Neural progenitor cell (in vitro differentiated cells): ENCODE measurements at regions not wholly inside any gene's neighbourhood (a gene's known extent, or its start where the extent isn't known, plus 50 kb on each side); places are given as distances from the start of the nearest gene placed in this dataset.

Experiments used
- DNase-seq: peaks from one replicate; pipeline ENCODE4 v3.0.0-alpha.2; 2016; ENCODE audit warnings: low spot score
- H2AFZ ChIP-seq: fragments of 200-600 bp; sonication (generic); replicated peaks from 2 replicates; pipeline ENCODE4 v1.6.1; 2016; ENCODE audit warnings: antibody characterized with exemption
- H3F3A ChIP-seq: fragments of 200-600 bp; sonication (generic); 2 replicates; pipeline ENCODE4 v1.6.1; 2016; ENCODE audit warnings: antibody characterized with exemption, low read depth
- H3K27ac ChIP-seq: fragments of 200-600 bp; sonication (generic); 2 replicates; pipeline ENCODE4 v1.5.1; 2016; ENCODE audit warnings: mild to moderate bottlenecking
- H3K27me3 ChIP-seq: fragments of 200-600 bp; sonication (generic); 2 replicates; pipeline ENCODE4 v1.6.1; 2016; ENCODE audit warnings: mild to moderate bottlenecking, moderate library complexity
- H3K36me3 ChIP-seq: fragments of 200-600 bp; sonication (generic); 2 replicates; pipeline ENCODE4 v1.5.1; 2016
- H3K4me1 ChIP-seq: fragments of 200-600 bp; sonication (generic); 2 replicates; pipeline ENCODE4 v1.6.1; 2016; ENCODE audit warnings: mixed run types
- H3K4me2 ChIP-seq: fragments of 200-600 bp; sonication (generic); 2 replicates; pipeline ENCODE4 v1.6.1; 2016
- H3K4me3 ChIP-seq: fragments of 200-600 bp; sonication (generic); 2 replicates; pipeline ENCODE4 v1.5.1; 2016
- H3K79me2 ChIP-seq: fragments of 200-600 bp; sonication (generic); 2 replicates; pipeline ENCODE4 v1.6.1; 2016; ENCODE audit warnings: low read depth
- H3K9ac ChIP-seq: fragments of 200-600 bp; sonication (generic); 2 replicates; pipeline ENCODE4 v1.6.1; 2016
- H3K9me3 ChIP-seq: fragments of 200-600 bp; sonication (generic); 2 replicates; pipeline ENCODE4 v1.5.1; 2016; ENCODE audit warnings: low read depth
- H4K20me1 ChIP-seq: fragments of 200-600 bp; sonication (generic); 2 replicates; pipeline ENCODE4 v1.6.1; 2016; ENCODE audit warnings: low read depth
- H3K27ac Mint-ChIP-seq: 3 replicates; pipeline ENCODE4 v1.8.0; 2021; ENCODE audit warnings: mixed read lengths
- H3K27me3 Mint-ChIP-seq: 2 replicates; pipeline ENCODE4 v1.8.0; 2022; ENCODE audit warnings: low read depth, mild to moderate bottlenecking, inconsistent platforms, moderate library complexity, mixed read lengths; ENCODE audit not compliant: insufficient read depth
- H3K36me3 Mint-ChIP-seq: 3 replicates; pipeline ENCODE4 v1.8.0; 2021; ENCODE audit warnings: mixed read lengths
- H3K4me1 Mint-ChIP-seq: 3 replicates; pipeline ENCODE4 v1.8.0; 2021; ENCODE audit warnings: mixed read lengths
- H3K4me3 Mint-ChIP-seq: 3 replicates; pipeline ENCODE4 v1.8.0; 2021; ENCODE audit warnings: mild to moderate bottlenecking, moderate library complexity, mixed read lengths
- H3K9me3 Mint-ChIP-seq: 3 replicates; pipeline ENCODE4 v1.8.0; 2020; ENCODE audit warnings: mixed read lengths
- EZH2 ChIP-seq: fragments of 200-600 bp; sonication (generic); IDR thresholded peaks from 2 replicates; pipeline ENCODE4 v1.6.1; 2017; ENCODE audit warnings: antibody characterized with exemption, mild to moderate bottlenecking, moderate library complexity
- EZH2phosphoT487 ChIP-seq: fragments of 200-600 bp; sonication (generic); IDR thresholded peaks from 2 replicates; pipeline ENCODE4 v1.6.1; 2017; ENCODE audit warnings: antibody characterized with exemption
- TF ChIP-seq, protein P1 (sequence below): fragments of 200-600 bp; sonication (generic); IDR thresholded peaks from 2 replicates; pipeline ENCODE4 v1.5.1; 2017; ENCODE audit warnings: antibody characterized with exemption, mild to moderate bottlenecking

DNA sequence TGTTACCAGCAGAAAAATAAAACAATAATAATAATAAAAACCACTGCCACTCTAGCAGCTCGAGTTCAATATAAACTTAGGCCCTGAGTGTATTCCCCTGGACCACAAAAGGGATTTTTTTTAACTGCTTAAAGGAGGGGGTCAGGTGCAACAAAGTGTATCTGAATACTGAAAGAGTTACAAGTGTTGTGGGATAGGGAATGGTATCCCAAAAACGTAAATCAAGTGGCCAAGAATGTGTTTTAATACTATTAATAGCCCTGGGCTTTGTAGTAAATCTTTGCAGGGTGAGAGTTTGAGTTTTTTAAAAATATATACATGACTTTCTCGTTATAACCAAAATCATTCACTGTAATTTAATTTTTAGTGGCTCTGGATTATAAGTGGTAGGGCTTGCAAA, 860.1 kb upstream of the INTU start:
- no peaks in the 10 kb centered on the region for H3K27me3 Mint-ChIP-seq
- DNase-seq: no peak
- H3K9me3 Mint-ChIP-seq: peaks cover 5% of the 10 kb centered on the region
- H3K4me3 Mint-ChIP-seq: no peak overlapping the region
- Histone ChIP-seq H3K4me3 (no peak overlapping the region), H3K9me3 (no peaks in the 10 kb centered on the region), H3F3A (no peaks in the 10 kb centered on the region), H3K4me2 (no peak overlapping the region), H3K4me1 (peaks cover 7% of the 10 kb centered on the region), H4K20me1 (no peaks in the 10 kb centered on the region), H3K27ac (no peak overlapping the region), H3K9ac (no peak overlapping the region), H3K27me3 (no peaks in the 10 kb centered on the region), H3K79me2 (no peaks in the 10 kb centered on the region), H3K36me3 (no peaks in the 10 kb centered on the region), H2AFZ (no peak overlapping the region)
- peaks cover 4% of the 10 kb centered on the region for H3K4me1 Mint-ChIP-seq
- TF ChIP-seq EZH2 (no peak), EZH2phosphoT487 (no peak)
- TF ChIP-seq, protein P1, sequence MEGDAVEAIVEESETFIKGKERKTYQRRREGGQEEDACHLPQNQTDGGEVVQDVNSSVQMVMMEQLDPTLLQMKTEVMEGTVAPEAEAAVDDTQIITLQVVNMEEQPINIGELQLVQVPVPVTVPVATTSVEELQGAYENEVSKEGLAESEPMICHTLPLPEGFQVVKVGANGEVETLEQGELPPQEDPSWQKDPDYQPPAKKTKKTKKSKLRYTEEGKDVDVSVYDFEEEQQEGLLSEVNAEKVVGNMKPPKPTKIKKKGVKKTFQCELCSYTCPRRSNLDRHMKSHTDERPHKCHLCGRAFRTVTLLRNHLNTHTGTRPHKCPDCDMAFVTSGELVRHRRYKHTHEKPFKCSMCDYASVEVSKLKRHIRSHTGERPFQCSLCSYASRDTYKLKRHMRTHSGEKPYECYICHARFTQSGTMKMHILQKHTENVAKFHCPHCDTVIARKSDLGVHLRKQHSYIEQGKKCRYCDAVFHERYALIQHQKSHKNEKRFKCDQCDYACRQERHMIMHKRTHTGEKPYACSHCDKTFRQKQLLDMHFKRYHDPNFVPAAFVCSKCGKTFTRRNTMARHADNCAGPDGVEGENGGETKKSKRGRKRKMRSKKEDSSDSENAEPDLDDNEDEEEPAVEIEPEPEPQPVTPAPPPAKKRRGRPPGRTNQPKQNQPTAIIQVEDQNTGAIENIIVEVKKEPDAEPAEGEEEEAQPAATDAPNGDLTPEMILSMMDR: no peak
- peaks cover 3% of the 10 kb centered on the region for H3K36me3 Mint-ChIP-seq
- H3K27ac Mint-ChIP-seq: no peak overlapping the region

DNA sequence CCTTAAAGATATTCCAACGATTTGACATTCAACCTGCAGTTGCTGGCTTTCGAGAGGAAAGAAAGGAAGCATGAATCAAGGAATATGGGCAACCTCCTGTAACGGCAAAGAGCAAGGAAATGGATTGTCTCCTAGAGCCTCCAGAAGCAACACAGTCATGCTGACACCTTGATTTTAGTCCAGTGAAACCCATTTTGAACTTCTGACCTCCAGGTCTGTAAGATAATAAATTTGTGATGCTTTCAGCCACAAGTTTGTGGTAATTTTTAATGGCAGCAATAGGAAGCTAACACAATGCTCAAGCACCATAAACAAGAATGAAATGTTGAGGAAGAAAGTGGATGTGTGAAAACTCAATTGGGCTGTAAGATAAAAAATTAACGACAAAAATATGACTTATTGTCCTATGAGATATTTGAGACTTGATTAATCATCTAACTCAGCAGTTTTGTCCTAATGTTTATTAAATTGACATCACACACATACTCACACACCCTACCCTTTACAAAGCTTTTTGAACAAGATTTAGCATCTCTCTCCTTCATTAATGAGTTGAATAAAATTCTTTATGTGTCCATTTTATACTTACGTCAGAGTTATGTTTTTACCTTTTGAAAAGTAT, 857.2 kb upstream of the INTU start:
- peaks cover 4% of the 10 kb centered on the region for H3K4me1 Mint-ChIP-seq
- no peaks in the 10 kb centered on the region for H3K36me3 ChIP-seq
- no peak overlapping the region for H2AFZ ChIP-seq
- H3K27me3 ChIP-seq: no peaks in the 10 kb centered on the region
- H3K4me1 ChIP-seq: peaks cover 7% of the 10 kb centered on the region
- no peaks in the 10 kb centered on the region for H3K9me3 ChIP-seq
- peaks cover 3% of the 10 kb centered on the region for H3K36me3 Mint-ChIP-seq
- peaks cover 3% of the 10 kb centered on the region for H3K9me3 Mint-ChIP-seq
- no peak overlapping the region for H3K9ac ChIP-seq
- no peak overlapping the region for H3K27ac Mint-ChIP-seq
- H3K27me3 Mint-ChIP-seq: no peaks in the 10 kb centered on the region
- H4K20me1 ChIP-seq: no peaks in the 10 kb centered on the region
- H3K79me2 ChIP-seq: no peaks in the 10 kb centered on the region
- H3K4me3 Mint-ChIP-seq: no peak overlapping the region
- DNase-seq: no peak
- H3F3A ChIP-seq: no peaks in the 10 kb centered on the region
- no peak overlapping the region for H3K4me2 ChIP-seq
- TF ChIP-seq EZH2phosphoT487 (no peak), EZH2 (no peak)
- TF ChIP-seq, protein P1: no peak
- no peak overlapping the region for H3K4me3 ChIP-seq
- no peak overlapping the region for H3K27ac ChIP-seq

DNA sequence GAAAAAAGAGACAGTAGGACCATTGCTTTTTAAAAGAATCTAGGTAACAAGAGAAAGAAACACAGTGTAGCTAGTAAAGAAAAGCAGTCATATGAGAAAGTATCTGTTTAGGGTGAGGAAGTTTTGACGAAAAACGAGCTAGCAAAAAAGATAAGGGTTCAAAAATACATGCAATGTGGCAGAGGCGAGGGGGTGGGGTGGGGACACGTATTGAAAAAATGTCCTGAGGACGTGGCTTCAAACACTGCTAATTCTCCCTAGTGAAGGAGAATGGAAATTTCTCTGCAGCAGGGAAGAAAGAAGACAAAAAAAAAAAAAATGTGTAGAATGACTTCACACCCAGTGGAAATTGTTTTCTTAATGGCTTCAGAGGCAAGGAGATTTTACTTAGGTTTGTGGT, 856.4 kb upstream of the INTU start:
- Histone ChIP-seq H3K36me3 (no peaks in the 10 kb centered on the region), H4K20me1 (no peaks in the 10 kb centered on the region), H3K9me3 (no peaks in the 10 kb centered on the region), H3K9ac (no peak overlapping the region), H3K4me3 (no peak overlapping the region), H2AFZ (no peak overlapping the region), H3K4me1 (peaks cover 7% of the 10 kb centered on the region), H3K79me2 (no peaks in the 10 kb centered on the region), H3F3A (no peaks in the 10 kb centered on the region), H3K27me3 (no peaks in the 10 kb centered on the region), H3K27ac (no peak overlapping the region), H3K4me2 (no peak overlapping the region)
- peaks cover 3% of the 10 kb centered on the region for H3K36me3 Mint-ChIP-seq
- H3K27ac Mint-ChIP-seq: no peak overlapping the region
- H3K27me3 Mint-ChIP-seq: no peaks in the 10 kb centered on the region
- peaks cover 4% of the 10 kb centered on the region for H3K4me1 Mint-ChIP-seq
- no peak for TF ChIP-seq EZH2phosphoT487
- TF ChIP-seq, protein P1: no peak
- TF ChIP-seq EZH2: no peak
- no peak for DNase-seq
- H3K4me3 Mint-ChIP-seq: no peak overlapping the region
- H3K9me3 Mint-ChIP-seq: peaks cover 3% of the 10 kb centered on the region
